GM23338 (cell line): ENCODE measurements at regions not wholly inside any gene's neighbourhood (a gene's known extent, or its start where the extent isn't known, plus 50 kb on each side); places are given as distances from the start of the nearest gene placed in this dataset.

ENCODE experiments used
- ATAC-seq: fragments of 200-7000 bp; cut with Tn5 transposase; 3 replicates; pipeline ENCODE4 v1.9.1; 2020
- DNase-seq: peaks from one replicate; pipeline ENCODE4 v3.0.0-alpha.2; 2015; ENCODE audit warnings: low spot score
- H2AFZ ChIP-seq: fragments of 200-600 bp; sonication (generic); 2 replicates; pipeline ENCODE4 v1.8.0; 2016; ENCODE audit warnings: antibody characterized with exemption, mild to moderate bottlenecking, moderate library complexity
- H3F3A ChIP-seq: fragments of 200-600 bp; sonication (generic); replicated peaks from 2 replicates; pipeline ENCODE4 v1.8.0; 2017; ENCODE audit warnings: antibody characterized with exemption, mixed run types, low read depth
- H3K27ac ChIP-seq: fragments of 200-600 bp; sonication (generic); 2 replicates; pipeline ENCODE4 v1.6.1; 2016; ENCODE audit warnings: low read depth
- H3K27me3 ChIP-seq: fragments of 200-600 bp; sonication (generic); 2 replicates; pipeline ENCODE4 v1.8.0; 2016; ENCODE audit warnings: mild to moderate bottlenecking, mixed run types, moderate library complexity; ENCODE audit not compliant: insufficient read depth
- H3K36me3 ChIP-seq: fragments of 200-600 bp; sonication (generic); 2 replicates; pipeline ENCODE4 v1.8.0; 2016; ENCODE audit warnings: mild to moderate bottlenecking; ENCODE audit not compliant: insufficient read depth
- H3K4me1 ChIP-seq: fragments of 200-600 bp; sonication (generic); 2 replicates; pipeline ENCODE4 v1.8.0; 2016; ENCODE audit warnings: mild to moderate bottlenecking, moderate library complexity; ENCODE audit not compliant: insufficient read depth
- H3K4me2 ChIP-seq: fragments of 200-600 bp; sonication (generic); 2 replicates; pipeline ENCODE4 v1.7.1; 2017; ENCODE audit warnings: mixed run types
- H3K4me3 ChIP-seq: fragments of 200-600 bp; sonication (generic); 2 replicates; pipeline ENCODE4 v1.6.1; 2016; ENCODE audit warnings: mixed run types
- H3K79me2 ChIP-seq: fragments of 200-600 bp; sonication (generic); replicated peaks from 2 replicates; pipeline ENCODE4 v1.8.0; 2017; ENCODE audit warnings: mild to moderate bottlenecking; ENCODE audit not compliant: insufficient read depth
- H3K9me2 ChIP-seq: fragments of 200-600 bp; sonication (generic); 2 replicates; pipeline ENCODE4 v1.8.0; 2017; ENCODE audit not compliant: insufficient read depth
- H4K20me1 ChIP-seq: fragments of 200-600 bp; sonication (generic); replicated peaks from 2 replicates; pipeline ENCODE4 v1.8.0; 2017; ENCODE audit warnings: mild to moderate bottlenecking; ENCODE audit not compliant: insufficient read depth
- H3K27ac Mint-ChIP-seq: 2 replicates; pipeline ENCODE4 v1.8.0; 2020; ENCODE audit warnings: inconsistent platforms, mild to moderate bottlenecking, moderate library complexity, mixed read lengths
- H3K27me3 Mint-ChIP-seq: 3 replicates; pipeline ENCODE4 v1.8.0; 2022; ENCODE audit warnings: low read depth, mild to moderate bottlenecking, moderate library complexity, mixed read lengths, inconsistent platforms; ENCODE audit not compliant: insufficient read depth, poor library complexity
- H3K36me3 Mint-ChIP-seq: 3 replicates; pipeline ENCODE4 v1.8.0; 2021; ENCODE audit warnings: low read depth, mild to moderate bottlenecking, inconsistent platforms, moderate library complexity, mixed read lengths
- H3K4me1 Mint-ChIP-seq: 3 replicates; pipeline ENCODE4 v1.8.0; 2020; ENCODE audit warnings: mild to moderate bottlenecking, inconsistent platforms, mixed read lengths
- H3K4me3 Mint-ChIP-seq: 3 replicates; pipeline ENCODE4 v1.8.0; 2021; ENCODE audit warnings: moderate library complexity, mild to moderate bottlenecking, inconsistent platforms, mixed read lengths
- H3K9me3 Mint-ChIP-seq: 3 replicates; pipeline ENCODE4 v1.8.0; 2020; ENCODE audit warnings: moderate library complexity, mild to moderate bottlenecking, inconsistent platforms, mixed read lengths
- CREB1 ChIP-seq: fragments of 250-450 bp; sonication (Bioruptor Pico); IDR thresholded peaks from 2 replicates; pipeline ENCODE4 v1.5.0; 2020; ENCODE audit warnings: low read depth, mild to moderate bottlenecking, moderate library complexity
- EZH2 ChIP-seq: fragments of 200-600 bp; sonication (generic); IDR thresholded peaks from one replicate; pipeline ENCODE4 v1.8.0; 2017; ENCODE audit warnings: antibody characterized with exemption, mild to moderate bottlenecking, low read depth; ENCODE audit not compliant: unreplicated experiment
- EZH2phosphoT487 ChIP-seq: fragments of 200-600 bp; sonication (generic); IDR thresholded peaks from one replicate; pipeline ENCODE4 v1.8.1; 2018; ENCODE audit warnings: antibody characterized with exemption; ENCODE audit not compliant: unreplicated experiment
- JUNB ChIP-seq: IDR thresholded peaks from one replicate; pipeline ENCODE4 v1.6.1; 2016; ENCODE audit warnings: antibody characterized with exemption; ENCODE audit not compliant: unreplicated experiment
- NANOG ChIP-seq: IDR thresholded peaks from 2 replicates; pipeline ENCODE4 v1.6.1; 2016; ENCODE audit warnings: antibody characterized with exemption, borderline replicate concordance
- POLR2AphosphoS5 ChIP-seq: IDR thresholded peaks from 2 replicates; pipeline ENCODE4 v1.6.1; 2016; ENCODE audit warnings: antibody characterized with exemption, low read depth
- STAT1 ChIP-seq: IDR thresholded peaks from one replicate; pipeline ENCODE4 v1.6.1; 2016; ENCODE audit warnings: antibody characterized with exemption; ENCODE audit not compliant: unreplicated experiment
- ZNF114 ChIP-seq: fragments of 250-450 bp; sonication (Bioruptor Pico); IDR thresholded peaks from 2 replicates; pipeline ENCODE4 v1.5.0; 2020; ENCODE audit warnings: mild to moderate bottlenecking, moderate library complexity
- ZNF331 ChIP-seq: fragments of 250-450 bp; sonication (Bioruptor Pico); IDR thresholded peaks from 2 replicates; pipeline ENCODE4 v1.5.0; 2020; ENCODE audit warnings: low read depth, mild to moderate bottlenecking, moderate library complexity
- TF ChIP-seq, protein P1 (sequence below): IDR thresholded peaks from one replicate; pipeline ENCODE4 v1.6.1; 2018; ENCODE audit warnings: antibody characterized with exemption; ENCODE audit not compliant: unreplicated experiment
- TF ChIP-seq, protein P2 (sequence below): fragments of 250-450 bp; sonication (Bioruptor Pico); IDR thresholded peaks from 2 replicates; pipeline ENCODE4 v1.5.0; 2020; ENCODE audit warnings: mild to moderate bottlenecking, moderate library complexity
- TF ChIP-seq, protein P3 (sequence below), 2 experiments: fragments of 200-600 bp in 1 of 2; sonication (generic) in 1 of 2; conservative IDR thresholded peaks; 2 replicates each; pipeline versions ENCODE4 v1.5.1 to v1.6.1; 2016 to 2017; ENCODE audit warnings: antibody characterized with exemption in 2 of 2, low read depth in 2 of 2, mild to moderate bottlenecking in 2 of 2, moderate library complexity in 1 of 2

DNA sequence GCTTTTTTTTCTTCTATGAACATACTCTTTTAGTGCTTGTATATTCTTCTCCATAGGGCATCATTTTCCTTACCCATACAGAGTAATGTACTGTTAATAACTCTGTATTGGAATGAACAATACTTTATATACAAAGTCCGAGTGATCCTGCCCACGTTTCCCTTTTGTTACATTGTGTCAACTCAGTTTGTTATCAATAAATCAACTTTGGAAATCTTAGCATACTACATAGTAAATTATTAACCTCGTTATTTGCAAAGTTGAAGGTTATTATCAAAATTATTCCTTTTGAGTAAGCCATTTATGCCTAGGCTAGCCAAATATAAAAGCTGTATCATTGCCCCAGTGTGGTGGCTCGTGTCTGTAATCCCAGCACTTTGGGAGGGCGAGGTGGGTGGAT, 937.4 kb upstream of the TMPRSS15 start:
- no peak overlapping the region for H3K27ac ChIP-seq
- Mint-ChIP-seq H3K4me1 (no peaks in the 10 kb centered on the region), H3K27me3 (peaks cover 4% of the 10 kb centered on the region)

More for the DNA sequence above, 937.4 kb upstream of the TMPRSS15 start:
- Histone ChIP-seq H3K9me2 (no peaks in the 10 kb centered on the region), H3K4me1 (no peaks in the 10 kb centered on the region), H3K27me3 (no peaks in the 10 kb centered on the region), H3K4me2 (no peak overlapping the region), H3K4me3 (no peak overlapping the region), H2AFZ (no peak overlapping the region), H3K36me3 (no peaks in the 10 kb centered on the region), H3K79me2 (no peaks in the 10 kb centered on the region), H3F3A (no peaks in the 10 kb centered on the region), H4K20me1 (no peaks in the 10 kb centered on the region)
- Mint-ChIP-seq H3K36me3 (no peaks in the 10 kb centered on the region), H3K4me3 (no peak overlapping the region), H3K9me3 (no peaks in the 10 kb centered on the region), H3K27ac (no peak overlapping the region)
- TF ChIP-seq, protein P1, sequence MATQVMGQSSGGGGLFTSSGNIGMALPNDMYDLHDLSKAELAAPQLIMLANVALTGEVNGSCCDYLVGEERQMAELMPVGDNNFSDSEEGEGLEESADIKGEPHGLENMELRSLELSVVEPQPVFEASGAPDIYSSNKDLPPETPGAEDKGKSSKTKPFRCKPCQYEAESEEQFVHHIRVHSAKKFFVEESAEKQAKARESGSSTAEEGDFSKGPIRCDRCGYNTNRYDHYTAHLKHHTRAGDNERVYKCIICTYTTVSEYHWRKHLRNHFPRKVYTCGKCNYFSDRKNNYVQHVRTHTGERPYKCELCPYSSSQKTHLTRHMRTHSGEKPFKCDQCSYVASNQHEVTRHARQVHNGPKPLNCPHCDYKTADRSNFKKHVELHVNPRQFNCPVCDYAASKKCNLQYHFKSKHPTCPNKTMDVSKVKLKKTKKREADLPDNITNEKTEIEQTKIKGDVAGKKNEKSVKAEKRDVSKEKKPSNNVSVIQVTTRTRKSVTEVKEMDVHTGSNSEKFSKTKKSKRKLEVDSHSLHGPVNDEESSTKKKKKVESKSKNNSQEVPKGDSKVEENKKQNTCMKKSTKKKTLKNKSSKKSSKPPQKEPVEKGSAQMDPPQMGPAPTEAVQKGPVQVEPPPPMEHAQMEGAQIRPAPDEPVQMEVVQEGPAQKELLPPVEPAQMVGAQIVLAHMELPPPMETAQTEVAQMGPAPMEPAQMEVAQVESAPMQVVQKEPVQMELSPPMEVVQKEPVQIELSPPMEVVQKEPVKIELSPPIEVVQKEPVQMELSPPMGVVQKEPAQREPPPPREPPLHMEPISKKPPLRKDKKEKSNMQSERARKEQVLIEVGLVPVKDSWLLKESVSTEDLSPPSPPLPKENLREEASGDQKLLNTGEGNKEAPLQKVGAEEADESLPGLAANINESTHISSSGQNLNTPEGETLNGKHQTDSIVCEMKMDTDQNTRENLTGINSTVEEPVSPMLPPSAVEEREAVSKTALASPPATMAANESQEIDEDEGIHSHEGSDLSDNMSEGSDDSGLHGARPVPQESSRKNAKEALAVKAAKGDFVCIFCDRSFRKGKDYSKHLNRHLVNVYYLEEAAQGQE = no peak
- TF ChIP-seq, protein P2, sequence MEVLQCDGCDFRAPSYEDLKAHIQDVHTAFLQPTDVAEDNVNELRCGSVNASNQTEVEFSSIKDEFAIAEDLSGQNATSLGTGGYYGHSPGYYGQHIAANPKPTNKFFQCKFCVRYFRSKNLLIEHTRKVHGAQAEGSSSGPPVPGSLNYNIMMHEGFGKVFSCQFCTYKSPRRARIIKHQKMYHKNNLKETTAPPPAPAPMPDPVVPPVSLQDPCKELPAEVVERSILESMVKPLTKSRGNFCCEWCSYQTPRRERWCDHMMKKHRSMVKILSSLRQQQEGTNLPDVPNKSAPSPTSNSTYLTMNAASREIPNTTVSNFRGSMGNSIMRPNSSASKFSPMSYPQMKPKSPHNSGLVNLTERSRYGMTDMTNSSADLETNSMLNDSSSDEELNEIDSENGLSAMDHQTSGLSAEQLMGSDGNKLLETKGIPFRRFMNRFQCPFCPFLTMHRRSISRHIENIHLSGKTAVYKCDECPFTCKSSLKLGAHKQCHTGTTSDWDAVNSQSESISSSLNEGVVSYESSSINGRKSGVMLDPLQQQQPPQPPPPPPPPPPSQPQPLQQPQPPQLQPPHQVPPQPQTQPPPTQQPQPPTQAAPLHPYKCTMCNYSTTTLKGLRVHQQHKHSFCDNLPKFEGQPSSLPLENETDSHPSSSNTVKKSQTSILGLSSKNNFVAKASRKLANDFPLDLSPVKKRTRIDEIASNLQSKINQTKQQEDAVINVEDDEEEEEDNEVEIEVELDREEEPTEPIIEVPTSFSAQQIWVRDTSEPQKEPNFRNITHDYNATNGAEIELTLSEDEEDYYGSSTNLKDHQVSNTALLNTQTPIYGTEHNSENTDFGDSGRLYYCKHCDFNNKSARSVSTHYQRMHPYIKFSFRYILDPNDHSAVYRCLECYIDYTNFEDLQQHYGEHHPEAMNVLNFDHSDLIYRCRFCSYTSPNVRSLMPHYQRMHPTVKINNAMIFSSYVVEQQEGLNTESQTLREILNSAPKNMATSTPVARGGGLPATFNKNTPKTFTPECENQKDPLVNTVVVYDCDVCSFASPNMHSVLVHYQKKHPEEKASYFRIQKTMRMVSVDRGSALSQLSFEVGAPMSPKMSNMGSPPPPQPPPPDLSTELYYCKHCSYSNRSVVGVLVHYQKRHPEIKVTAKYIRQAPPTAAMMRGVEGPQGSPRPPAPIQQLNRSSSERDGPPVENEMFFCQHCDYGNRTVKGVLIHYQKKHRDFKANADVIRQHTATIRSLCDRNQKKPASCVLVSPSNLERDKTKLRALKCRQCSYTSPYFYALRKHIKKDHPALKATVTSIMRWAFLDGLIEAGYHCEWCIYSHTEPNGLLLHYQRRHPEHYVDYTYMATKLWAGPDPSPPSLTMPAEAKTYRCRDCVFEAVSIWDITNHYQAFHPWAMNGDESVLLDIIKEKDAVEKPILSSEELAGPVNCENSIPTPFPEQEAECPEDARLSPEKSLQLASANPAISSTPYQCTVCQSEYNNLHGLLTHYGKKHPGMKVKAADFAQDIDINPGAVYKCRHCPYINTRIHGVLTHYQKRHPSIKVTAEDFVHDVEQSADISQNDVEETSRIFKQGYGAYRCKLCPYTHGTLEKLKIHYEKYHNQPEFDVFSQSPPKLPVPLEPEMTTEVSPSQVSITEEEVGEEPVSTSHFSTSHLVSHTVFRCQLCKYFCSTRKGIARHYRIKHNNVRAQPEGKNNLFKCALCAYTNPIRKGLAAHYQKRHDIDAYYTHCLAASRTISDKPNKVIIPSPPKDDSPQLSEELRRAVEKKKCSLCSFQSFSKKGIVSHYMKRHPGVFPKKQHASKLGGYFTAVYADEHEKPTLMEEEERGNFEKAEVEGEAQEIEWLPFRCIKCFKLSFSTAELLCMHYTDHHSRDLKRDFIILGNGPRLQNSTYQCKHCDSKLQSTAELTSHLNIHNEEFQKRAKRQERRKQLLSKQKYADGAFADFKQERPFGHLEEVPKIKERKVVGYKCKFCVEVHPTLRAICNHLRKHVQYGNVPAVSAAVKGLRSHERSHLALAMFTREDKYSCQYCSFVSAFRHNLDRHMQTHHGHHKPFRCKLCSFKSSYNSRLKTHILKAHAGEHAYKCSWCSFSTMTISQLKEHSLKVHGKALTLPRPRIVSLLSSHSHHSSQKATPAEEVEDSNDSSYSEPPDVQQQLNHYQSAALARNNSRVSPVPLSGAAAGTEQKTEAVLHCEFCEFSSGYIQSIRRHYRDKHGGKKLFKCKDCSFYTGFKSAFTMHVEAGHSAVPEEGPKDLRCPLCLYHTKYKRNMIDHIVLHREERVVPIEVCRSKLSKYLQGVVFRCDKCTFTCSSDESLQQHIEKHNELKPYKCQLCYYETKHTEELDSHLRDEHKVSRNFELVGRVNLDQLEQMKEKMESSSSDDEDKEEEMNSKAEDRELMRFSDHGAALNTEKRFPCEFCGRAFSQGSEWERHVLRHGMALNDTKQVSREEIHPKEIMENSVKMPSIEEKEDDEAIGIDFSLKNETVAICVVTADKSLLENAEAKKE = no peak
- no peak for TF ChIP-seq CREB1 (CRISPR knock-in tag)
- no peak for TF ChIP-seq STAT1
- no peak for TF ChIP-seq ZNF331
- no peak for TF ChIP-seq POLR2AphosphoS5
- no peak for TF ChIP-seq NANOG
- TF ChIP-seq, protein P3, sequence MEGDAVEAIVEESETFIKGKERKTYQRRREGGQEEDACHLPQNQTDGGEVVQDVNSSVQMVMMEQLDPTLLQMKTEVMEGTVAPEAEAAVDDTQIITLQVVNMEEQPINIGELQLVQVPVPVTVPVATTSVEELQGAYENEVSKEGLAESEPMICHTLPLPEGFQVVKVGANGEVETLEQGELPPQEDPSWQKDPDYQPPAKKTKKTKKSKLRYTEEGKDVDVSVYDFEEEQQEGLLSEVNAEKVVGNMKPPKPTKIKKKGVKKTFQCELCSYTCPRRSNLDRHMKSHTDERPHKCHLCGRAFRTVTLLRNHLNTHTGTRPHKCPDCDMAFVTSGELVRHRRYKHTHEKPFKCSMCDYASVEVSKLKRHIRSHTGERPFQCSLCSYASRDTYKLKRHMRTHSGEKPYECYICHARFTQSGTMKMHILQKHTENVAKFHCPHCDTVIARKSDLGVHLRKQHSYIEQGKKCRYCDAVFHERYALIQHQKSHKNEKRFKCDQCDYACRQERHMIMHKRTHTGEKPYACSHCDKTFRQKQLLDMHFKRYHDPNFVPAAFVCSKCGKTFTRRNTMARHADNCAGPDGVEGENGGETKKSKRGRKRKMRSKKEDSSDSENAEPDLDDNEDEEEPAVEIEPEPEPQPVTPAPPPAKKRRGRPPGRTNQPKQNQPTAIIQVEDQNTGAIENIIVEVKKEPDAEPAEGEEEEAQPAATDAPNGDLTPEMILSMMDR (conservative IDR thresholded peaks at IDR 0.05; ENCODE audit: low read depth in 2 of 2) = no peak
- TF ChIP-seq EZH2phosphoT487 = no peak
- no peak for TF ChIP-seq JUNB
- TF ChIP-seq EZH2 = no peak
- no peak for TF ChIP-seq ZNF114 (CRISPR knock-in tag)
- DNase-seq (no peak), ATAC-seq (no peak)
